ENCODE measurements at regions not wholly inside any gene's neighbourhood (a gene's known extent, or its start where the extent isn't known, plus 50 kb on each side); places are given as distances from the start of the nearest gene placed in this dataset.
"Not testable (repeated sequence)": the region's sequence is repeated elsewhere in the genome, so short reads cannot be mapped to it uniquely, and the experiment has no call there.

DNA sequence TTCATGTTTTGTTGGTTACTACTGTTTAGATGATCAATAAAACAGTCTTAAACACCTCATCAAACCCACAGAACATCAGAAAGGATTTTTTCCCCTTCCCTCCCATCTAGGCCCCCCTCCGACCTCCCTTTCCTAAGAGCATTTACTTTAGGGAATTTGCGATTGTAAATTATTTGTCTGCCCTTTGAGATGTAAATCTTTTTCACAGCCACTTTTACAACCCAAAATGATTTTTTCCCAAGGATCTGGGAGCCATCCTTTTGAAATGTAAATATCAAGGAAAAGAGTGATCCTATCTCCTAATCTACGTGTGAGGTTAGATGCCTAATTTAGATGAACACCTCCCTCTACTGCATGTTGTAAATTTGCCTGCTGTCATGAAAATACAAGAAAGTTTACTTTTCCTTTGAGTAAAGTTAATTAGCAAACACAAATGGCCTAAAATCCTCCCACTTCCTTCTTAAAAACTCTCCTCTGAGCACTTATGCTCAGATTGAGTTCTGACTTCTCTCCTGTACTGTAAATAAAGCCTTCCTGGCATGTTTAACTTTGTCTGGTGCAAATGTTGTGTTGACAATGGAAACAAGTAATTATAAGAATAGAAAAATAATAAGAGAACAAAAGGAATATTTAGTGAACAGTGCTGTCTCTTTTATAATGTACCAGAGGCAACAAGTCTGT is 1646.9 kb upstream of the SPRY2 start:
- no peak for DNase-seq (ENCODE audit: low read depth)

- DNase-seq (ENCODE audit: low read depth), result no peak
Observed at GRCh38 chr13:81987159-81987558, 1646.2 kb upstream of the SPRY2 start.

DNA sequence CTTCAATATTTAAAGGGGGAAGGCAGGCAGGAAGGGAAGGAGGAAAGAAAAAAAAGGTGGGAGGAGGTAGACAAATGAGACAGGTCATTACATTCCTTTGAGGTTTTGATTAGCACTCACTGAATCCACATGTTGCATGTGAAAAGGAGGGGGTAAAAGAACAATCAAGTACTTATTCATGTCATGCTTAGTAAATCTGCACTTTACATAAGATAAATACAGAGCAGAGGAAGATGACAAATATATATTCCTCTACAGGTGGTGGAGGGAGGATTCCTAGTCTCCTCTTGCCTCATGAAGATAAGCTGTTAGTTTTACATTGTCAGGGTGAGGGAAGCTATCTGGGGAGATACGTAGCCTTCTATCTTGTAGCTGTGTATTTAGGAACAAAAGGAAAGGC is 1645.4 kb upstream of the SPRY2 start:
- no peak for DNase-seq (ENCODE audit: low read depth)

DNA sequence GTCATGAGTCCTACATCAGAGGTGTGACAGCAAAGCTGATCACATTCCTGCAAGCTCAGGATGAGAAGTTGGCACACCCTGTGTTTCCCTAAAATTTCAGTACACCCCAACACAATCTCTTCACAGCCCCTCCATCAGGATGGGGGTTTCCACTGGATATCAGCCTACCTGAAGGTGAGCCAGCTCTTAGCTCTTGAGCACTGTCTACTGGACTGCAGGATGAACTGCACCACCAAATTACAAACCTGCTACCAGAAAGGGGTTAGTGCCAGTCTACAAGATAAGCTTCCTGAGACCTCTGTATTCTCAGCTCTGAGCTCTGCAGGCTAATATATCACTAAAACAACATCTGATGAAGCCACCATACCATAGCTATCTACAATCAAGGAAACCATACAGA is 1616.2 kb upstream of the SPRY2 start:
- DNase-seq (ENCODE audit: low read depth), result no peak

GRCh38 chr13:81929988-81930387 is 1589.1 kb upstream of the SPRY2 start:
- DNase-seq (ENCODE audit: low read depth), result no peak

- DNase-seq (ENCODE audit: low read depth), result no peak
Observed at GRCh38 chr13:81927347-81927746, 1586.4 kb upstream of the SPRY2 start.

DNA sequence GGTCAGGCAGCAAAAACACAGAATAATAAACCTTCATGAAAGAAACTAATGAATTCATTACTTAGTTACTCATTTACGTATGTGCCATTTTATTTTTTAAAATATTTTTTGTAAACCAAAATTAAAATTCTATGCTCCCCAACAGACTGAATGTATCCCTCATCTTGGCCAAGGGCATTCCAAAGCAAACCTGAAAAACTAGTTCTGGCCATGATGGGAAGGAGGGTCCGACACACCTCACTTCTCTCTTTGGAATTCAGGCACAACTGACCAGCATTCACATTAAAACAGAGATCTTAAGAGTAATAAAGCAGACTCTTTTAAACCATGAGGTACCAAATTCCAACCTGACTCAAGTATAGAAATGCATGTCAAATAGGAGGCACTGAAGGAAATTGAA is 1576.9 kb upstream of the SPRY2 start:
- no peak for DNase-seq (ENCODE audit: low read depth)

DNA sequence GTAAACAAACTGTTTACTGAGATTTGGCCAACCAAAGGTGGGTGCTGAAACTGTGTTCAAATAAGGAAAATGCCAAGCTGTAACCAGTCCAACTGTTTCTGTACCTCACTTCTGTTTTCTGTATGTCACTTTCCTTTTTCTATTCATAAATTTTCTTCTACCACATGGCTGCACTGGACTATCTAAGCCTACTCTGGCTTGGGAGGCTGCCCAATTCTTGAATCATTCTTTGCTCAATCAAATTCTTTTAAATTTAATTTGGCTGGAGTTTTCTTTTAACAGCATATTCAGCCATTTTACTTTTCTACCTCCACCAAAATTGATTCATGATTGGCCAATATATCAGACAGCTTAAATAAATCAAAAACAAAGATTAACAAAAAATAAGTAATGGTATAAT is 1575.5 kb upstream of the SPRY2 start:
- no peak for DNase-seq (ENCODE audit: low read depth)

GRCh38 chr13:81907787-81908372 is 1567.0 kb upstream of the SPRY2 start:
- no peak for DNase-seq (ENCODE audit: low read depth)

DNA sequence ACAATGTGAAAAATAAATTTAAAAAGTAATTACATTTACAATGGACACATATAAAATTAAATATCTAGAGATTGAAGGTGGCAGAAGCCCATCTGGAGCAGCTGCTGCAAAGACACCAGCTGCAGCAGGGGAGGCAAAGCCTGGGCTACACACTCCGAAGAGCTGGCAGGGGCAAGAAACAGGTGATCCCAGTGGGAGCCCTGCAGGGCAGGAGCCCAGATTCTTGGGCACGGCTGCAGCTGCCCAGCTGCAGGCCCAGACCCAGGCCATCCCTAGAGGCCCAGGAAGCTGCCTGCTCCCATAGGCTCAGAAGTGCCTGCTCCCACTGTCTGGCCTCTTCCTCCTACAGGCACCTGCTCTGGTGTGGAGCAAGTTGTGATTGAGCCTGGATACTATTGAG is 1547.9 kb upstream of the SPRY2 start:
- DNase-seq (ENCODE audit: low read depth), result no peak

- DNase-seq (ENCODE audit: low read depth), result no peak
Observed at GRCh38 chr13:81874681-81875661, 1534.0 kb upstream of the SPRY2 start.

DNA sequence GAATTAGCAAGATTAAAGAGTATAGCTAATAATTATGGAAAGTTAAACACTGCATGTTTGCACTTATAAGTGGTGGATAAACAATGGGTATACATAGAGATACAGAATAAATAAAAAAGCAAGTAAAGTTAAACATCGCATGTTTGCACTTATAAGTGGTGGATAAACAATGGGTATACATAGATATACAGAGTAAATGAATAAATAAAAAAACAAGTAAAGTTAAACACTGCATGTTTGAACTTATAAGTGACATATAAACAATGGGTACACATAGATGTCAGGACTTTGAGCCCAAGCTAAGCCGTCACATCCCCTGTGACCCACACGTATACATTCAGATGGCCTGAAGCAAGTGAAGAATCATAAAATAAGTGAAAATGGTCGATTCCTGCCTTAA is 1533.3 kb upstream of the SPRY2 start:
- DNase-seq (ENCODE audit: low read depth), result no peak

- DNase-seq (ENCODE audit: low read depth), result no peak
Observed at GRCh38 chr13:81872581-81872980, 1531.7 kb upstream of the SPRY2 start.

DNA sequence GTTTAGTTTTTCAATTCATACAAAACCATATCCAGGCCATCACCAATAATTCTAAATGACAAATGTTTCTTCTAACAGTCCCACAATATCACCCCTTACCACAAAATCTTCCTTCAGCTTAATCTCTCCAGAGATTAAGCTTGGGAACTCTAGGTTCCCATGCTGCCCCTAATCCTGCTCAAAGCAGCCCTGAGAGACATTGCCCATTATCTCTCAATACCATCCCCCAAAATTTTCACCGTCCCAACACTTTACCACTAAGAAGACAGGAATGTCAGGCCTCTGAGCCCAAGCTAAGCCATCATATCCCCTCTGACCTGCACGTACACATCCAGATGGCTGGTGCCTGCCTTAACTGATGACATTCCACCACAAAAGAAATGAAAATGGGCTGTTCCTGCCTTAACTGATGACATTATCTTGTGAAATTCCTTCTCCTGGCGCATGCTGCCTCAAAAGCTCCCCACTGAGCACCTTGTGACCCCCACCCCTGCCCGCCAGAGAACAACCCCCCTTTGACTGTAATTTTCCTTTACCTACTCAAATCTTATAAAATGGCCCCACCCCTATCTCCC is 1530.9 kb upstream of the SPRY2 start:
- DNase-seq (ENCODE audit: low read depth), result not testable (repeated sequence)

DNA sequence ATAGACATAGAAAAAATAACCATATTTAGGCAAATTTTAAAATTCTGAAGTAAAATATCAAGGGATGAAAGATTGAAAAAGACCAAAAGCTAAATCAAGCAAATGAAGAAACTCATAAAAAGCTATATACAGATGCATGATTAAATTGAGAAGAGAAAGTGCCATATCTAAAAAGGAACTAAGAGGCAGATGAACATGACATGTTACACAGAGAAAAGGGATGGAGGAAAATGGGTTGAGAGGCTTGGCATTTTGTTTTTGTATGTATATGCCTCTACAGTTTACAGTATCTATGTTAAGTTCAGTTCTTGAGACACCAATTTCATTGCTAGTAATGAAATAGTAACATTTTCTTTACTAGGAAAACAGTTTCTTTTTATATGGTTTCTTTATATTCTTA is 1507.4 kb upstream of the SPRY2 start:
- no peak for DNase-seq (ENCODE audit: low read depth)

GRCh38 chr13:81846771-81847170 is 1505.8 kb upstream of the SPRY2 start:
- DNase-seq (ENCODE audit: low read depth), result no peak

- no peak for DNase-seq (ENCODE audit: low read depth)
Observed at GRCh38 chr13:81821259-81821658, 1480.3 kb upstream of the SPRY2 start.

DNA sequence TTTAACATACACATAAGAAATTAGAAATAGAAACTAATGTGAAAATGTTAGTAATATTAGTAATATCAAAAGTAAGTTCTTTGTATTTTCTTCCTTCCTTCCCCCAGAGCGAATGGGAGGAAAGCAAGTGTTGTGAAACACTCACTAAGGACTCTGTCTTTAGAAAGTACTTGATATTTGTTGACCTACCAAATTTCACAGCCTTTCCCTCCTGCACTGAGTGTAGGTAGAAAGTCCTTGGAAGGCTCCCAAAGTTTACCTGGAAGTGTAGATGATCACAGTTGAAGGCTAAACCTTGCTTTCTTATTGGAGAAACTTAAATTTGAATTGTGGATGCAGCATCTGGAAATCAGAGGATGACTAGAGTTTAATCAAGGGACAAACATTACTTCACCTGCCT is 1459.5 kb upstream of the SPRY2 start:
- DNase-seq (ENCODE audit: low read depth), result no peak

GRCh38 chr13:81795710-81796109 is 1454.8 kb upstream of the SPRY2 start:
- DNase-seq (ENCODE audit: low read depth), result no peak

- DNase-seq (ENCODE audit: low read depth), result no peak
Observed at GRCh38 chr13:81791641-81792040, 1450.7 kb upstream of the SPRY2 start.

DNA sequence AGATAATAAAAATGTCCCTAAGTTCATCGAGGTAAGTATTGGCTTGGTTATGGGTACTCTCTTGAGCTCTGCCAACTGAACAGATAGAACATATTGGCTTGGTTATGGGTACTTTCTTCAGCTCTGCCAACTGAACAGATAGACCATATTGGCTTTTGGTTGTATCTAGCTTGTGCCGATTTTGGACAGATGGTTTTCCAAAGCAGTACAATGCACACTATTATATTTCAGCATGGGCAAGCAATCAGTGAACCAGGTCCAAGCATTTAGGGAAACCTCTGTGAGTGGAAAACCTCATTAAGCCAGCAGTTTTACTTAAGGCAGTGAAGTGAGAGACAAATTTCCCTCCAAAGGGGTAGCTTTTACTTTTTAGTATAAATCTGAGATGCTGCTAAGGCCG is 1440.5 kb upstream of the SPRY2 start:
- DNase-seq (ENCODE audit: low read depth), result no peak

DNA sequence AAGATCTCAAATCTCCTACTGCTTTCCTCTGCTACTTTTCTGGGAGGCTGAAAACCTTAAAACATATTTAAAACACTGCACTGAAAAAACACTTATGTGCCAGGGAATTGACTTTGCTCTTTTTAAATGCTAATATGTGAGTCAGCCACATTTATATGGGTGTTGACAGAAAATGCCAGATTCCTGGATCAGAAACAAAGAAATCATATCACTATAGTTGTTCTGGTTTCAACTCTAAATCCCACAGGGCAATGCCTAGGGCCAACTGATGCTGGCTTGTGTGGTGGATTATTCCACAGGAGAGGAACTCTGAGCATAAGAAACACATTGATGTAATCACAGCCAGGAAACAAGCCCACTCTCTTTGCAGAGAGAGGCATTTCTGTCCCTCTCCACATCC is 1439.0 kb upstream of the SPRY2 start:
- no peak for DNase-seq (ENCODE audit: low read depth)

- DNase-seq (ENCODE audit: low read depth), result no peak
Observed at GRCh38 chr13:81778350-81778749, 1437.4 kb upstream of the SPRY2 start.
